Dedifferentiated amniotic fluid mesenchymal stem cell (primary cell): ENCODE measurements at regions not wholly inside any gene's neighbourhood (a gene's known extent, or its start where the extent isn't known, plus 50 kb on each side); places are given as distances from the start of the nearest gene placed in this dataset.

Experiments used
- DNase-seq: peaks from one replicate; pipeline ENCODE4 v3.0.0-alpha.2; 2016; ENCODE audit errors: extremely low spot score

DNA sequence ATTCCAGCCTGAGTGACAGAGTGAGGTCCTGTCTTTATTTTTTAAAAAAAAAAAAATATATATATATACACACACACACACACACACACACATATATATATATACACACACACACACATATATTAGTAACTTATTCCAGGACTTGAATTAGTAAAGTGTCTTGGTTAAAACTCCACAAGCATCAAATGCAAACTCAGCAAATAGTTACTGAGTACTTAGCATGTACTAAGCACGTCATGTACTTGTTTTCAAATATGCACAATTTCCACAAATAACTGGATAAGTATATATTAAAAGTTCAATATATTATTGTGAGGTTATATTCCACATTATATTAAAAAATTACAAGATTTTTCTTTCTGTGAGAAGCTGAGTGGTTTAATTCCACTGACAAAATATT is 304.7 kb downstream of the ZEB2 start:
- DNase-seq, result no peak

- no peak for DNase-seq
These were observed 306.1 kb downstream of the ZEB2 start for GRCh38 chr2:144213797-144214196.

- DNase-seq, result no peak
These were observed 308.1 kb downstream of the ZEB2 start for GRCh38 chr2:144211826-144212225.

GRCh38 chr2:144211065-144211464 is 308.9 kb downstream of the ZEB2 start:
- no peak for DNase-seq

DNA sequence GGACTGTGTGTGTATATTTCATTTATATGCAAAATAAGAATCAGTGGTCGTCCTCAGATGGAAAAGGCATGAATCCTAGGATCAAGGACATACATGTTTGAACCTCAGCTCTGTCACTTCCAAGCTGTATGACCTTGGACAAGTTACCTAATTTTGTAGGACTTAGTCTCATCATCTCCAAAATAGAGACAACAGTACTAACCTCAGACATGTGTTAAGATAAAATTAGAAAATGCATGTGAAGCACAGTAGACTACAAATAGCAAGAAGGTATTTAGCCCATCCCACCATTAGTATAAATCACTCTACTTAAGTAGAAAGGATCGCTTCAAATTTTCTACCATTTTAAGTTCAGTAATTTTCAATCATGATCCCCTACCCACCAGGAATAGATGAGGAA is 309.8 kb downstream of the ZEB2 start:
- DNase-seq, result no peak

- no peak for DNase-seq
These were observed 311.0 kb downstream of the ZEB2 start for GRCh38 chr2:144208924-144209323.

GRCh38 chr2:144206019-144206418 is 313.9 kb downstream of the ZEB2 start:
- DNase-seq, result no peak

- no peak for DNase-seq
These were observed 318.0 kb downstream of the ZEB2 start for GRCh38 chr2:144201868-144202468.

DNA sequence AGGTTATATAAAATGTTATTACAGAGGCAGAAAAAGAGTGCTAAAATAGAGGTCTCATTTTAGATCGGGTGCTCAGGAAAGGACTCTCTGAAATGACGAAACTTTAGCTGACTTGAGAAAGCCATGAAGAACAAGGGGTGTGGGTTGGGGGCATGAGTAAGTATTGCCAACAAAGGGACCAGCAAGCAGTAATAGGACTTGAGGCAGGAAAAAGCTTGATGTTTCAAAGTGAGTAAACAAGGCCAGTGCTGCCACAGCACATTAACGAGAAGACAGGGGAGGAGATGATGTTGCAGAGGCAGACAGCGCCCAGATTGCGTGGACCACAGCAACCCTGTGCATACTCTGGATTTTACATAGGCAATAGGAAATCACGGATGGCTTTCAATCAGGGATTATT is 318.8 kb downstream of the ZEB2 start:
- no peak for DNase-seq

DNA sequence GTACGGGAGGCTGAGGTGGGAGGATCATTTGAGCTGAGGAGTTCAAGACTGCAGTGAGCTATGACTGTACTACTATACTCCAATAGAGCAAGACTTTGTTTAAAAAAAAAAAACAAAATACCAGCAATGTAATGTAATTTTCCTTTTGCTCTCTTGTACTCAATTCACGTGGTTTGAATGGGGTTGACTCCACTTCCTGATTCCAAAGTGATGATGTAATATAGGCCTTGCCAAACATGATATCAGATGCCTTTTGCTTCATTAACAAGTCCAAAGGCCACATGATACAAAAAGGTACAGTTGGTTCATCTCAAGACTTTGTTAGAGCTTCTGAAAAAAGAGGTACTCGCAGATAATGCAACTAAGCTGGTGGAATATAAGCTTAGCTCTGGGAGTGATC is 321.8 kb downstream of the ZEB2 start:
- DNase-seq, result no peak

- DNase-seq, result no peak
These were observed 325.4 kb downstream of the ZEB2 start for GRCh38 chr2:144194326-144195071.

GRCh38 chr2:144190908-144191605 is 328.9 kb downstream of the ZEB2 start:
- DNase-seq, result no peak

- peak; percentile 84 for DNase-seq
These were observed 336.2 kb downstream of the ZEB2 start for GRCh38 chr2:144183727-144184126.

DNA sequence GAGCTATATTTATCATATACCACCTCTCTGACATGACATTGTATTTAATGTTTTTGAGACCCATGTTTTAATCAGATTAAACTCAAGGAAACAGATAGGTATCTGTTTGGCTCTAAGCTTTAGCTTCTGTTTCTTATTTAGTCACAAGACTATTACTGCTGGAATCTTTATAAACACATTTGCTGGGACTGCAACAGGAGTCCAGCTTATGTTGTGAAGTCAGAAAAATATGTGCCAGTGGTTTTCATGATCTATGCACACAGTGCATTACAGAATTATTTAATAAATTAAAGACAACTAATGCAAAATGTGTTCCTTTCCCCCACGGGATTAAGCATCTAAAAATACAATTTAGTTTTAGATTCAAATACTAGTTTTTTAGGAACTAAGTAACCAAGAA is 338.9 kb downstream of the ZEB2 start:
- no peak for DNase-seq

DNA sequence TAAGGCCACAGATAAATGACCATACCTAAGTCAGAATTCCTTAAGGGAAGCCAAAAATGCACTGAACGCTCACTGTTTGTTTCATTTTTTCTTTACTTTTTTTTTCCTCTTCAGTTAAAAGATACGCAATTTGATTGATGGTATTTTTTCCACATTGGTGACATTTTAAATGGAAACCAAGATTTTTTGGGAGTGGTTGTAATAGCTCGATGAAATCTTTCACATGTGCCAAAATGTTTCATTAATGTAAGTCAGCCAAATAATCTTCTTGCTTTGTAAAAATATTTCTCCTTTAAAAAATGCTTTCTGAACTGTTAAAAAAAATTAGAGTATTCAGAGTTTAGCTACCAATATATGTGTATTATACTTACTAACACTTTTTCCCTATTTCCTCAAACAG is 339.8 kb downstream of the ZEB2 start:
- DNase-seq, result no peak

GRCh38 chr2:144170179-144170578 is 349.7 kb downstream of the ZEB2 start:
- no peak for DNase-seq

DNA sequence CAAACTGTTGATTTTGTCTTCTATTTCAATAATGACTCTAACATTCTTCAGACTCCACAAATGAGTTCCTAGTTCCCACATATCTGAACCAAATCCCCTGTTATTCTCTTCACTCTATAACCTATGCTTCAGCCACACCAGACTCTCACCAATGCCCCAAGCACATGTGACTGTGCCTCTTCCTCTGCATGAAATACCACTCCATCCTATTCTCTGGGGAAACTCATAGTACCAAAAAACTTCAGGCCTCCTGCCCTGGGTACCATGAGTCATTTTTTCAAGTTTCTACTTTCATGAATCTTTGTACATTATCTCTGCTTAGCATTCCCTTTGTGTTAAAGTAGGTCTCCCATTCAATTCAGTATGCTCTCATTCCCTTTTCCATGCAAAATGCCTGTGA is 353.2 kb downstream of the ZEB2 start:
- no peak for DNase-seq

DNA sequence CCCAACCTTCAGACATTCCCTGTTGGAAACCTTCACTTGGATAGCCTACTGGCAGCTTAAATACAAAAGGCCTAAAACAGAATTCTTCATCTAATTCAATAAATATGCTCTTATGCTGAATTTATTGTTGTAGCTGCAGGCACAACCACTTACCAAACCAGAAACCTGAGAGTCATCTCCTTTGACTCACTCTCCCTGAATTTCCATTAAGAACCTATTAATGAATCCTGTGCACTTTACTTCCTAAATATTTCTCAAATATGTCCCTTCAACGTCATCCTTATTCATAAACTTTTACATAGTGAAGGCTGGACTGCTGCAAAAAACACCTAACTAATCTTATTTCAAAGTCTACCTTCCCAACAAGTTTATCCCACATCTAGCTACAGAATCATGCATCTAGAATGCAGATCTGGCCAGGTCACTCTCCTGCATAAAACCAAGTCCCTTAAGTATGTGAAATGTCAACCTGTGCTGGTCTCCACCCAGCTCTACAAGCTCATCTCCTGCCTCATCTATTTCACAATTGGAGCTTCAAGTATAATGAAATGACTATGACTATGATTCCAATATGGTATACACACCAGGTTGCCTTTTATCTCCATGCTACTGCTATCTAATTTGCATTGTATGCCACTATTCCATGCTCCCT is 354.2 kb downstream of the ZEB2 start:
- no peak for DNase-seq

- no peak for DNase-seq
These were observed 356.3 kb downstream of the ZEB2 start for GRCh38 chr2:144163592-144163991.

DNA sequence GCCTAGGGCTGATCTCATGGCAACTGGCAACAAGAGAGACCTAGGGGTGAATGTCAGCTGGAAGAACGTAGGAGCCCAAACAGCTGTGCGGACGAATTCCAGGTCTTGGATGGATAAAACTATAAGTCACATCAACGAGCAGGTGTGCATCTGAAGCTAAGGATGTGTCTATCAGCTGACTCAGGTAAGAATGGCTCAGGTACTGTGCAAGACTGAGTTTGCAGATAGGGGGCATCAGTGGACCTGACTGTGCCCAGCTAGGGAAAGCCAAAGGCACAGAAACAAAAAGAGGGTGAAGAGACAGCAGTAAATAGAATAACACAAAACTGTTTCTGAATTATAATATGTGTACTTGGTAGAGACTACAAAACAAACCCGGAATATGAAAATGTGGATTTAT is 357.3 kb downstream of the ZEB2 start:
- DNase-seq, result no peak

GRCh38 chr2:144161061-144161460 is 358.9 kb downstream of the ZEB2 start:
- DNase-seq, result no peak

DNA sequence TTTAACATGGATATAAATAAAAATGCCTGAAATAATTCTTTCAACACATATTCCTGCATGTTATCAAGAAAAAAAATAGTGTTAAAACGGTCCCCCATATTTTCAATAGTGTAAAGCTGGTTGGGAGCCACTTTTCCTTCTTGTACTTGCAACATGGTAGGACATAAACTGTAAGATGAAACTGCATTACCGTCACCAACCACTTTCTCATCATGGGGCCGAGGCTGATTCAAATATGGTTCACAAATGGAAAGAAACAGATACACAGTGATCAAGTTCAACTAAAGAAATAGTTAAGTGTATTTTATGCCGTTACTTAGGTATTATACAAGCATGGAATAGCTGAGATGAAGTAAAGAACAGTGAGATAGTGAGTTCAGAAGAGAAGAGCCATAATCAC is 360.7 kb downstream of the ZEB2 start:
- DNase-seq, result no peak

DNA sequence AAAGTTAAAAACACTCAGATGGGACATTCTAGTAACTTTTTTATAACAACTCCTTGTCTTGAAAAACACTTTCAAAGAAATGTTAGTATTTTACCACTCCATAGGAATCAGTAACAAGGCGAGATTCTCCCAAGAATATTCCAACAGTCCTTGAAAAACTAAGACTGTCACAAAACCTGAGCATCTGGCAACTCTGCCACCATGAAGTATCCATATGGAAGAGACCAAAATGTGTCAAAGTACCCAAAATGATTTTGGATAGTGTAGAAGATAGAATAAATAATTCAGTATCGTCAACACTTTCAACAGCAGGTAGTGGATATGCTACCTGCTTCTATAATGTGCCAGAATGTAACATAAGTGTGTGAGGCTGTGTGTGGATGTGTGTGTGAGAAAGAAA is 361.8 kb downstream of the ZEB2 start:
- DNase-seq, result no peak
